ENCODE measurements at regions not wholly inside any gene's neighbourhood (a gene's known extent, or its start where the extent isn't known, plus 50 kb on each side); places are given as distances from the start of the nearest gene placed in this dataset.

DNA sequence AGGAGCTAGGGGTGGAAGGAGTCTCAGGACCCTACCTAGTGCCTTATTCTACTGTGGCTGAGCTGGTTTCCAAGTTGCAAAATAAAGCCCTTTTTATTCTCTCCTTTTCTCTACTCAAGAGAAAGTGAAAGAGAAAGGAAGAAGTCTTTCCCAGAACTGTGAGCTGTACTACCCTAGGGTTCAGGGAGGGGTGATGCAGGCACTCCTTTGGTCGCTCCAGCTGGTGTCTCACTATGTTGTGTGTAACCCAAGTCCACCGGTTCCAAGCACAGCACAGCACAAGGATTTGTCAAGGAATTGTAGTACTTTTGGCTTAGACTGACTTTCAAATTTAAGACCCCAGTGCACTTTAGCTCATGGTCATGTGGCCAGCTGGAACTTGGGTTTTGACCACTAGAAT, 1721.7 kb downstream of the OTOL1 start:
- TF ChIP-seq GATA2 (IDR thresholded peaks at IDR 0.05; ENCODE audit: low read depth, low read length) (no peak), GATA3 (IDR thresholded peaks at IDR 0.05; ENCODE audit: low read depth, low read length) (no peak)

All from SH-SY5Y (cell line).